Peyer's patch (tissue), 4 donors: ENCODE measurements at regions not wholly inside any gene's neighbourhood (a gene's known extent, or its start where the extent isn't known, plus 50 kb on each side); places are given as distances from the start of the nearest gene placed in this dataset.

Experiments used
- DNase-seq, 3 donors: peaks; one replicate each; pipeline ENCODE4 v3.0.0-alpha.2; 2017 to 2019
- H3K27ac ChIP-seq, 4 donors: fragments of 200-600 bp; sonication (generic); one replicate each; pipeline ENCODE4 v1.5.1; 2016 to 2019
- H3K27me3 ChIP-seq, 2 donors: fragments of 200-600 bp; sonication (generic); one replicate each; pipeline ENCODE4 v1.5.1; 2019
- H3K36me3 ChIP-seq, 3 donors: fragments of 200-600 bp; sonication (generic); one replicate each; pipeline ENCODE4 v1.5.1; 2016 to 2019
- H3K4me1 ChIP-seq, 4 donors: fragments of 200-600 bp; sonication (generic); one replicate each; pipeline ENCODE4 v1.5.1; 2016 to 2019
- H3K4me3 ChIP-seq, 4 donors: fragments of 200-600 bp; sonication (generic); 1 replicate in 3 of 4; 2 replicates in 1 of 4; pipeline ENCODE4 v1.5.1; 2016 to 2019; ENCODE audit warnings: mild to moderate bottlenecking in 1 of 4
- H3K9me3 ChIP-seq, 4 donors: fragments of 200-600 bp; sonication (generic); one replicate each; pipeline ENCODE4 v1.5.1; 2016 to 2019; ENCODE audit warnings: mild to moderate bottlenecking in 1 of 4
- CTCF ChIP-seq, 6 experiments: fragments of 450-650 bp in 4 of 6; fragments of 200-600 bp in 2 of 6; sonication (generic) in 1 of 6; IDR thresholded peaks; one replicate each; pipeline ENCODE4 v1.5.1; 2017 to 2019; ENCODE audit warnings: antibody characterized with exemption in 6 of 6, mild to moderate bottlenecking in 3 of 6, moderate library complexity in 1 of 6
- POLR2A ChIP-seq, 2 donors: fragments of 450-650 bp; IDR thresholded peaks; one replicate each; pipeline ENCODE4 v1.5.1; 2017; ENCODE audit warnings: antibody characterized with exemption in 2 of 2, mild to moderate bottlenecking in 2 of 2, moderate library complexity in 2 of 2

GRCh38 chr4:187157380-187157958 lies 433.8 kb upstream of the FAT1 start:
- DNase-seq: no peak
- Histone ChIP-seq H3K4me3 (no peak overlapping the region), H3K36me3 (no peaks in the 10 kb centered on the region), H3K4me1 (no peaks in the 10 kb centered on the region), H3K27me3 (no peaks in the 10 kb centered on the region), H3K27ac (no peak overlapping the region), H3K9me3 (no peaks in the 10 kb centered on the region)
- TF ChIP-seq POLR2A (IDR thresholded peaks at IDR 0.05) (no peak), CTCF (IDR thresholded peaks at IDR 0.05) (no peak)

GRCh38 chr4:187158003-187158402 lies 434.3 kb upstream of the FAT1 start:
- H3K27ac ChIP-seq: no peak overlapping the region
- H3K27me3 ChIP-seq: no peaks in the 10 kb centered on the region
- H3K4me1 ChIP-seq: no peaks in the 10 kb centered on the region
- no peaks in the 10 kb centered on the region for H3K36me3 ChIP-seq
- no peaks in the 10 kb centered on the region for H3K9me3 ChIP-seq
- no peak overlapping the region for H3K4me3 ChIP-seq
- DNase-seq: no peak
- TF ChIP-seq CTCF (IDR thresholded peaks at IDR 0.05) (no peak), POLR2A (IDR thresholded peaks at IDR 0.05) (no peak)

GRCh38 chr4:187160486-187160885 lies 436.8 kb upstream of the FAT1 start:
- Histone ChIP-seq H3K27ac (no peak overlapping the region), H3K36me3 (no peaks in the 10 kb centered on the region), H3K9me3 (no peaks in the 10 kb centered on the region), H3K4me3 (no peak overlapping the region), H3K4me1 (no peaks in the 10 kb centered on the region), H3K27me3 (no peaks in the 10 kb centered on the region)
- DNase-seq: no peak
- TF ChIP-seq CTCF (IDR thresholded peaks at IDR 0.05) (no peak), POLR2A (IDR thresholded peaks at IDR 0.05) (no peak)

- Histone ChIP-seq H3K4me1 (no peaks in the 10 kb centered on the region), H3K36me3 (no peaks in the 10 kb centered on the region), H3K4me3 (no peak overlapping the region), H3K9me3 (no peaks in the 10 kb centered on the region), H3K27ac (no peak overlapping the region), H3K27me3 (no peaks in the 10 kb centered on the region)
- no peak for TF ChIP-seq CTCF (IDR thresholded peaks at IDR 0.05)
- DNase-seq: no peak
Measured at GRCh38 chr4:187166886-187167512, 443.3 kb upstream of the FAT1 start.

GRCh38 chr4:187171706-187172339 lies 448.2 kb upstream of the FAT1 start:
- Histone ChIP-seq H3K27ac (no peak overlapping the region), H3K4me1 (peaks cover 0 to 5% (median 0%) of the 10 kb centered on the region in 4 donors), H3K27me3 (no peaks in the 10 kb centered on the region), H3K36me3 (no peaks in the 10 kb centered on the region), H3K4me3 (no peak overlapping the region), H3K9me3 (no peaks in the 10 kb centered on the region)
- TF ChIP-seq POLR2A (IDR thresholded peaks at IDR 0.05) (no peak), CTCF (IDR thresholded peaks at IDR 0.05) (no peak)
- no peak for DNase-seq
